ENCODE measurements at regions not wholly inside any gene's neighbourhood (a gene's known extent, or its start where the extent isn't known, plus 50 kb on each side); places are given as distances from the start of the nearest gene placed in this dataset.

DNA sequence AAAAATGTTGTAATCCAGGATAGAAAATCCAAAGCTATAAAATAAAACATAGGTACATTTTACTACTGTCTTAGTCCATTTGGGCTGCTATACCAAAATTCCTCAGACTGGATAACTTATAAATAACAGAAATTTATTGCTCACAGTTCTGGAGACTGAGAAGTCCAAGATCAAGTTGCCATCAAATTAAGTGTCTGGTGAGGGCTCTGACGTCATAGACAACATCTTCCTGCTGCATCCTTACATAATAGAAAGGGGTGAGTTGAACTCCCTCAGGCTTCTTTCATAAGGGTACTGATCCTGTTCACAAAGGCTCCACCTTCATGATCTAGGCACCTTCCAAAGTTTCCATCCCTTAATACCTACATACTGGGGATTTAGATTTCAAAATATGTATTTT, 826.8 kb downstream of the NTRK3 start:
- H3K4me3 Mint-ChIP-seq: no peak overlapping the region
- H3K36me3 Mint-ChIP-seq (ENCODE audit: low read depth): no peaks in the 10 kb centered on the region
- peaks cover 24% of the 10 kb centered on the region for H3K27me3 Mint-ChIP-seq
- no peaks in the 10 kb centered on the region for H3K4me1 Mint-ChIP-seq (ENCODE audit: low read depth)
- no peak for DNase-seq
- no peaks in the 10 kb centered on the region for H3K9me3 Mint-ChIP-seq
- H3K27ac Mint-ChIP-seq: no peak overlapping the region

DNA sequence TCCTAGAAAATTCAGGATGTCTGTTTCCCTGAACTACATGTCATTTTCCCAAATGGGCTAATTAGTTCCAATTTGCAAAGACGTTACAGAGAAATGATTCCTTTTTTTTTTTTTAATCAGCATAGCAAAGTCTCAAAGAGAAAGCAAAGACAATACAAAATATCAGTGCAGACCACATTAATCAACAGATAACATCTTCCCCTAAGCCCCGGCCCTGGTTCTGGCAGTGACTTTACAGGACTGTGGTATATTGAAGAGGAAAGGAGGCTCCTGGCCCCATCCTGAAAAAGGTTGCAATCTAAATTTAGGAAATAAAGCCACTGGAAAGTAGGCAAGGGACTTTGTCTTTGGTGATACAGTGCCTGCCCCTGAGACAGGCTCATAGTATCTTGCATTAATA, 836.5 kb downstream of the NTRK3 start:
- Mint-ChIP-seq H3K27me3 (peaks cover 16% of the 10 kb centered on the region), H3K4me3 (no peak overlapping the region), H3K27ac (no peak overlapping the region), H3K4me1 (ENCODE audit: low read depth) (no peaks in the 10 kb centered on the region), H3K36me3 (ENCODE audit: low read depth) (no peaks in the 10 kb centered on the region), H3K9me3 (no peaks in the 10 kb centered on the region)
- DNase-seq: no peak

DNA sequence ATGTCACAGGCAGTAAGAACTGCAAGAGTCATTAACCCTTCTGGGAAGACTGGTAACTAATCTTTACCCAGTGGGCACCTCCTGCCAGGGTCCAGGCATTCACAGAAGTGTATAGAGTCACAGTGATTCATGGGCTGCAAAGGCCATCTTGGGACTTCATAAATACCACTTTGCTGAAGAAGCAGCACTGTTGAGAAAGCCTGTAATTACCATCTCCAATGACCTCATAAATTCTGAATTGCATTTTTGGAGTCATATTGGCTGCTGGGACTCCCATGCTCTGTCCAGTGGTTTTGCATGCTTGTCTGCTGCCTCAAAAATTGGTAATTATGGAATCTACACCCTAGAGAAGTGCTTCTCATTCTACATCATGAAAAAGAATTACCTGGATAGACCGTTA, 837.2 kb downstream of the NTRK3 start:
- no peaks in the 10 kb centered on the region for H3K36me3 Mint-ChIP-seq (ENCODE audit: low read depth)
- H3K4me3 Mint-ChIP-seq: no peak overlapping the region
- no peaks in the 10 kb centered on the region for H3K9me3 Mint-ChIP-seq
- DNase-seq: no peak
- H3K27me3 Mint-ChIP-seq: peaks cover 16% of the 10 kb centered on the region
- H3K27ac Mint-ChIP-seq: no peak overlapping the region
- no peaks in the 10 kb centered on the region for H3K4me1 Mint-ChIP-seq (ENCODE audit: low read depth)

DNA sequence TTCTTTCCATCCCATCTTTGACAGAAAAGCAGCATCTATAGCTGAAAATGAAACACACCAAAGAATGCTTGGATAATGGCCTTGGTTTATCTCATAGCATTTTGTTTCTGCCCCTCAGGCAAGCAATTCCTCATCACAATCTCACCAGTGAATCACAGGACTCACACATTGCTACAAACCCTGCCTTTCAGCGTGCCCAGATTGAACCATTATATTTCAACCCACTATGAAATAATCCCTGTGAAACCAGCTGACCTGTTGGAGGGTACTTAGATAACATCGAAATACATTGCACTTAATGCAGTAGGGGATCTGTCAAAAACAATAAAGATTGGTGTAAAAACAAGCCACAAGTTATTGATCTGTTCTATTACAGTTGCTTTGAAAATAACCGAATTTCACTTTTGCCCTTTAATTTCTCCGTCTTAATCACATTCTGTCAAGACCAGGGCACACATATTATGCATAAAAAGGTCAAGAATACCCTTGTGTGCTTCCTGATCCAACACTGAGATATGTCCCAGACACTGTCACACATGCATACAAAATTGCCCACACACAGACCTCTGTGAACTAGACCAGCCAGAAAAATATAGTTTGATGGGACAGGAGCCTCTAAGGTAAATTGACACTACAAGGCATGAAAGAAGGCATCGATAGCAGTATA, 839.8 kb downstream of the NTRK3 start:
- H3K4me1 Mint-ChIP-seq (ENCODE audit: low read depth): no peaks in the 10 kb centered on the region
- no peak overlapping the region for H3K4me3 Mint-ChIP-seq
- H3K27me3 Mint-ChIP-seq: peaks cover 14% of the 10 kb centered on the region
- H3K27ac Mint-ChIP-seq: no peak overlapping the region
- H3K9me3 Mint-ChIP-seq: no peaks in the 10 kb centered on the region
- DNase-seq: no peak
- H3K36me3 Mint-ChIP-seq (ENCODE audit: low read depth): no peaks in the 10 kb centered on the region

DNA sequence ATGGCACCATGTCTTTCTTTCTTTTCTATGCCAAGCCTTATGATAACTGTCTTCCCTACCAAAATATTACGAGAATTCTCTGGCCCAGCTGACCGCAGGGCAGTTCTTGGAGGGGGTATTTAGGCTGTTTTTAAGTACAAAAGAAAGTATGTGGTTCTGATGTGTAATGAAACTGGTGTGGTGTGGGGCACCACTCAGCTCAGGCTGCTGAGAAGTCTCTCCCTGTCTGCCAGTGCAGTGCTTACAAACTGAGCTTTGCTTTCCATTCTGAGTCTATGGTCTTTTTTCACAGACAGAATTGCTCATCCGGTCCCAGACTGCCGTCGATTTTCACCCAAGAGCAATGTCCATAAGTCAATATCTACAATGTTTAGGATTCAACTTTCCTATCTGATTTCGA, 847.6 kb downstream of the NTRK3 start:
- Mint-ChIP-seq H3K4me3 (no peak overlapping the region), H3K27ac (no peak overlapping the region), H3K36me3 (ENCODE audit: low read depth) (no peaks in the 10 kb centered on the region), H3K9me3 (no peaks in the 10 kb centered on the region), H3K4me1 (ENCODE audit: low read depth) (no peaks in the 10 kb centered on the region), H3K27me3 (peaks cover 5% of the 10 kb centered on the region)
- DNase-seq: no peak

DNA sequence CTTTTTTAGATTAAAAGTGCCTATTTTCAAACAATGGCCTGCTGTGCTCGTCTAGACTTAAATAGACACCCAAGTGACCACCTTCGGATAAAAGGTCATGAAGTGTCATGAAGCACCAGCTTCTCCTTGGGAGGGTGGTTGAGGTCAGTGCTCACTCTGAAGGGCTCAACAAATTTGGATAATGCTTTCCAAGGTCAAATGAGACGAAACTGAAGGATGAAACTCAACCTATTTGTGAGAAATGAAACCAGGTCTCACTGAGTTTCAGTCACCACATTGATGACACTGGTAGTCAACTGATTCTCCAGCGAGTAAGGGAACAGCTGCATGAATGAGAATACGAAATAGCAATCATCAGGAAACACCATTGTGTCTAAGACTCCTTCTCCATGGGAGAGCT, 852.6 kb downstream of the NTRK3 start:
- H3K27me3 Mint-ChIP-seq: peaks cover 3% of the 10 kb centered on the region
- H3K27ac Mint-ChIP-seq: no peak overlapping the region
- H3K9me3 Mint-ChIP-seq: no peaks in the 10 kb centered on the region
- H3K36me3 Mint-ChIP-seq (ENCODE audit: low read depth): no peaks in the 10 kb centered on the region
- no peak overlapping the region for H3K4me3 Mint-ChIP-seq
- no peaks in the 10 kb centered on the region for H3K4me1 Mint-ChIP-seq (ENCODE audit: low read depth)
- no peak for DNase-seq

DNA sequence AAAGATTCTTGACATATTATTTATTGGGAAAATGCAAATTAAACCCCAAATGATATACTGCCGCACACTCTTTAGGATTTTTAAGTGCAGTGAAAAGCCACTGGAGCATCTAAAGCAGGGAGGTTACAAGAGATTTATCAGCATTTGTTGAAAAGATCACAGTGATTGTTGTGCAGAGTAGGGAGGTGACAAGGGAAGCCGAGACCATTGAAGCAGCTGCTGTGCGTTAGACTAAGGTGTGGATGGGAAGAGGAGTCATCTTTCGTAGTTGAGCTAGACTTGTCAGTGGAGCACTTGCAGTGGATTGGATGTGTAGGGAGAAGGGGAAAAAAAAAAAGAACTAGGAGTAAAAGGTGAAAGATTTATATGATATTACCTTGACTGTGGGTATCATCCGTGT, 854.6 kb downstream of the NTRK3 start:
- Mint-ChIP-seq H3K36me3 (ENCODE audit: low read depth) (no peaks in the 10 kb centered on the region), H3K9me3 (no peaks in the 10 kb centered on the region), H3K27ac (no peak overlapping the region), H3K4me1 (ENCODE audit: low read depth) (no peaks in the 10 kb centered on the region), H3K27me3 (peaks cover 3% of the 10 kb centered on the region), H3K4me3 (no peak overlapping the region)
- no peak for DNase-seq

DNA sequence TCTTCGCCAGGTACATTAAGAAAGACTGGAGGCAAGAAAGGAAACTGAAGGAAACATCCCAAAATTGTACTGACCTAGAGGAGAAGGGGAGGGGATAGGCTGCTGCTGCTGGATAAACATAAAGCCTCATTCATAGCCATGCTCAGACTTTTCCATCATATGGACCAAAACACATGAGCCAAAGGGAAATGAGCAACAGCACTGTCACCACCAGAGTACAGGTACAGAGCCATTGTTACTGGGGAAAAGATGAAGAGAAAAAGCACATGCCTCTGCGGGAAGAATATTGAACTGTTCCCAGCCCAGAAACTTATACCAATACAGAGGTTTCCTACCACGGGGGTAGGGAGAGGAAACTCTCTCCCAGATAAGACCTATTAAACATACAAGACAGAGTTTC, 861.9 kb downstream of the NTRK3 start:
- H3K27ac Mint-ChIP-seq: no peak overlapping the region
- peaks cover 16% of the 10 kb centered on the region for H3K9me3 Mint-ChIP-seq
- no peaks in the 10 kb centered on the region for H3K4me1 Mint-ChIP-seq (ENCODE audit: low read depth)
- no peak overlapping the region for H3K4me3 Mint-ChIP-seq
- H3K27me3 Mint-ChIP-seq: peaks cover 5% of the 10 kb centered on the region
- no peak for DNase-seq
- H3K36me3 Mint-ChIP-seq (ENCODE audit: low read depth): no peaks in the 10 kb centered on the region

DNA sequence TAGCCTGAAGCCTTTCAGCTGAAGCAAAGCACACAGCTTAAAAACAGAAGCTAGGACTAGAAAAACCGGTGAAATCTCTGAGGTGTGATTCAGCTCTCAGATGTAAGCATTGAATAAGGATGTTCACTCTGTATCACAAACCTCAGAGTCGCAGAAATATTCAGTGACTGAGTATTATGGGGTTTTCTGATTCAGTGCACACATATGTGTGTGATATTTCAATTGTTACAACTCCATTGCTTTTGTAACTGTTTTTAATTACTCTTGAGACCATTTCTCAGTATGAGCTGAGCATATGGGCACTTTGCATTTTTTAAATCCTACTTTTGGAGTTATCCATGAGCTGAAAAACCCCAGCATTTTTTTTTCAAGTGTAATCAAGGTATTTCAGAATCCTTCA, 868.8 kb downstream of the NTRK3 start:
- Mint-ChIP-seq H3K4me3 (no peak overlapping the region), H3K27me3 (peaks cover 5% of the 10 kb centered on the region)

DNA sequence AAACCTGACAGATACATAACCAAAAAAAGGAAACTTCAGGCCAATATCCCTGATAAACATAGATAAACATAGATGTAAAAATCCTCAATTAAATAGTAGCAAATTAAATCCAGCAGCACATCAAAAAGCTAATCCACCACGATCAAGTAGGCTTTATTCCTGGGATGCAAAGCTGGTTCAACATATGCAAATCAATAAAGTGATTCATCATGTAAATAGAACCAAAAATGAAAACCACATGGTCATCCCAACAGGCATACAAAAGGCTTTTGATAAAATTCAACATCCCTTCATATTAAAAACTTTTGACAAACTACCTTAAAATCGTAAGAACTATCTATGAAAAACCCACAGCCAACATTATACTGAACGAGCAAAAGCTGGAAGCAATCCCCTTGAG, 882.2 kb downstream of the NTRK3 start:
- H3K4me1 Mint-ChIP-seq (ENCODE audit: low read depth): no peaks in the 10 kb centered on the region

More for the DNA sequence above, 868.8 kb downstream of the NTRK3 start:
- no peaks in the 10 kb centered on the region for H3K4me1 Mint-ChIP-seq (ENCODE audit: low read depth)
- no peak for DNase-seq
- no peak overlapping the region for H3K27ac Mint-ChIP-seq
- no peaks in the 10 kb centered on the region for H3K36me3 Mint-ChIP-seq (ENCODE audit: low read depth)
- no peaks in the 10 kb centered on the region for H3K9me3 Mint-ChIP-seq

DNA sequence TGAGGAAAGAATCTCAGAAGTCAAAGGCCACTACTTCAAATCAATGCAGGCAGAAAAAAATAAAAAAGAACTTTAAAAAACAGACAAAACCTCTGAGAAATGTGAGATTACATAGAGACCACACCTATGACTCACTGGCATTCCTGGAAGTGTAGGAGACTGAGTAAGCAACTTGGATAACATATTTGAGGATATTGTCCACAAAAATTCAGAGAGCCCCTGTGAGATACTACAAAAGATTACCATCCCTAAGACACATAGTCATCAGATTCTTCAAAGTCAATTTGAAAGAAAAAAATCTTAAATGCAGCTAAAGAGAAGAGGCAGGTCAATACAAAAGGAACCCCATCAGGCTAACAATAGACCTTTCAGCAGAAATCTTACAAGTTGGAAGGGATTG, 887.3 kb downstream of the NTRK3 start:
- Mint-ChIP-seq H3K9me3 (peaks cover 5% of the 10 kb centered on the region), H3K4me1 (ENCODE audit: low read depth) (no peaks in the 10 kb centered on the region), H3K36me3 (ENCODE audit: low read depth) (no peaks in the 10 kb centered on the region), H3K4me3 (no peak overlapping the region), H3K27me3 (peaks cover 27% of the 10 kb centered on the region), H3K27ac (no peak overlapping the region)
- no peak for DNase-seq

More for the DNA sequence above, 882.2 kb downstream of the NTRK3 start:
- Mint-ChIP-seq H3K4me3 (no peak overlapping the region), H3K27ac (no peak overlapping the region), H3K36me3 (ENCODE audit: low read depth) (no peaks in the 10 kb centered on the region), H3K9me3 (peaks cover 3% of the 10 kb centered on the region), H3K27me3 (peaks cover 30% of the 10 kb centered on the region)
- DNase-seq: no peak

DNA sequence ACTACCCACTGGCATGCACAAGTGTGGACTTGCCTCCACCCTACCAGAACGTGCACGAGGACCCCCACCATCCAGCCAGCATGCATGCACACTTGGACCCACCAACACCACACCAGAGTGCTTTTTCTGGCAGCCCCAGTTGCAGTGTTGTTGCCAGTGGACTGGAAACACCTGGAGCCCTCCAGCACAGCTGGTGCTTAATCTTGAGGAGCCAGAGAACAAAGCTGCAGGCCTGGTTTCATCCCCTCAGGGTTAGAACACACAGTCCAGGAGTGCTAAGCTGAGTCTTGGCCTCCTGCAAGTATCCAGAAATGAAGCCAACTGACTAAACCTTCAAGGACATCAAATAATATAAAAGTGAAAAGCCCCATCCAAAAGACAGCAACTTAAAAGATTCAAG, 888.0 kb downstream of the NTRK3 start:
- DNase-seq: no peak

DNA sequence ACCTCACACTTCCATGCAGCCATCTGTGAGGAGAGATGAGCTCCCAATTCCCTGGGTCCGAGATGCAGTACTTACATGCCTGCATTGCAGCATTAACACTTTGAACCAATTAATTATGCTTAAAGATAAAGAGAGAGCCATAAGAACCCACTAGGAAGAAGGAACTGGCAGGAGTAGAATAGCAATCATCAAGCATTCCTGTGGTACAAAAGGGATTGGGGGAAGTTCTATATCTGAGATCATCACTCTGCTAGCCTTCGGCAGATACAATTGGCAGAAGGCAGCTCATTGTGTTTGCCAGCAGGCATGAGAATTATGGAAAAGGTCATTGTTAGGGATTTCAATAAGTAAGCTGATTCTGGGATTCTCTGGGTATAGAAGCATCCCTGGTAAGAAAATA, 891.4 kb downstream of the NTRK3 start:
- DNase-seq: no peak
- no peak overlapping the region for H3K4me3 Mint-ChIP-seq

More for the DNA sequence above, 888.0 kb downstream of the NTRK3 start:
- Mint-ChIP-seq H3K4me3 (no peak overlapping the region), H3K27me3 (peaks cover 19% of the 10 kb centered on the region), H3K27ac (no peak overlapping the region), H3K4me1 (ENCODE audit: low read depth) (no peaks in the 10 kb centered on the region), H3K36me3 (ENCODE audit: low read depth) (no peaks in the 10 kb centered on the region), H3K9me3 (peaks cover 5% of the 10 kb centered on the region)

DNA sequence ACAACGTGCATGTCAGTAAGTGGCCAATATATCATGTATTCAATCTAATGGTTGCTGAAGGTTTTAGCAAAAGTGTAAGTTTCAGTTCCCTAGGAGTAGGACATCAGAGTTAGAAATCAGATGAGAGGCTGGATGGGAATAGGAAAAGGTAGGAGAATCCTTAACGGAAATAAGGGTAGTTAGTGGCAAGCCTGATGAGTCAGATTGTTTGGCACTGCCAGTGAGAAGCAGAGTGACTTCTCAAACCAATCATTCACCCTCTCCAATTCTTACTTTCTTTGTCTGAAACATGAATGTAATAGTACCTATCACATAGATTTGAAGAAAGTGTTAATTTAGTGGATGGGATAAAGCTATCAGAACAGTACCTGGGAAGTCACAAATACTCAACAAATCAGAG, 894.0 kb downstream of the NTRK3 start:
- H3K36me3 Mint-ChIP-seq (ENCODE audit: low read depth): no peaks in the 10 kb centered on the region
- no peak overlapping the region for H3K27ac Mint-ChIP-seq
- no peak overlapping the region for H3K4me3 Mint-ChIP-seq
- no peaks in the 10 kb centered on the region for H3K4me1 Mint-ChIP-seq (ENCODE audit: low read depth)
- H3K27me3 Mint-ChIP-seq: peaks cover 2% of the 10 kb centered on the region
- H3K9me3 Mint-ChIP-seq: peaks cover 3% of the 10 kb centered on the region
- no peak for DNase-seq

More for the DNA sequence above, 891.4 kb downstream of the NTRK3 start:
- Mint-ChIP-seq H3K27ac (no peak overlapping the region), H3K4me1 (ENCODE audit: low read depth) (no peaks in the 10 kb centered on the region), H3K27me3 (no peaks in the 10 kb centered on the region), H3K36me3 (ENCODE audit: low read depth) (no peaks in the 10 kb centered on the region), H3K9me3 (peaks cover 5% of the 10 kb centered on the region)

DNA sequence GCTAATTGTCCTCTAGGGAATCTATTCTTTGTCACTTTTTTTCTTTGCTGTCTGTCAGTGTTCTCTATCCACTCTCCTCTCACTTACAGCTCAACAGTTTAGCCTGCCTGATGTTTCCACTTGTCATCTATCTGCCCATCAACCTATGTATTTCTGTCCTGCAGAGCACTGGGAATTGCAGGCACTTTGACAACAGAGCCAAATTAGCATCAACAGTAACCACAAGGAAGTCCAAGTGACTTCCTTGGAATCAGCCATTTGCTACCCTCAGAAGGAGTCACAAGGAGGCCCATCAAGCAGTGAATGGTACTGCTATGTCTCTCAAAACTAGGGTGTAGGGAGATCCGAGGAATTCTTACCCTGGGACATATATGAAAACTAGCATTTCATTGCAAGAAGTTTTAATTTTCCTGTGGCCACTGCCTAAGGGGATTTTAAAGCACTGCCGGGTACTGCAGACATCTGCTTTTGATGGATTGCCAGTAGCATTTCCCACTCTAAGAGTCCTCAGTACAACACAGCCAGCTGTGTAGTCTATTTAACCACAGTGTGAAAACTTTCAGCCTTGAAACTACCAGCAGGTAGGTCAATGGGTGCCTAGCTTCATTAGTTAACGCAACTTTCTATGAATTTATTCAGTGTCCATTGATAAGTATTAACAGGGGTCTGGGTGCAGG, 898.8 kb downstream of the NTRK3 start:
- Mint-ChIP-seq H3K4me3 (no peak overlapping the region), H3K36me3 (ENCODE audit: low read depth) (no peaks in the 10 kb centered on the region), H3K27me3 (peaks cover 2% of the 10 kb centered on the region), H3K27ac (no peak overlapping the region), H3K9me3 (no peaks in the 10 kb centered on the region), H3K4me1 (ENCODE audit: low read depth) (no peaks in the 10 kb centered on the region)
- DNase-seq: no peak
